SK-N-SH (cell line): ENCODE measurements at regions not wholly inside any gene's neighbourhood (a gene's known extent, or its start where the extent isn't known, plus 50 kb on each side); places are given as distances from the start of the nearest gene placed in this dataset.
A peak's percentile ranks its signal among the peaks of the same experiment; 100 is the strongest.

Experiments used
- CTCF ChIA-PET: fragments of 300-600, 350-600 bp; formaldehyde crosslinking; extraction: SDS; loops from one replicate; lab custom pipeline; 2021; lab: Yijun Ruan, JAX
- POLR2A ChIA-PET: fragments of 350-600 bp; sonication (Branson Sonifier 250); formaldehyde crosslinking; extraction: SDS; loops from one replicate; lab custom pipeline; 2020; ENCODE audit warnings: antibody characterized with exemption, inconsistent platforms; lab: Yijun Ruan, JAX
- DNase-seq: peaks from one replicate; pipeline ENCODE4 v3.0.0; 2012
- H2AFZ ChIP-seq: fragments of 200-600 bp; sonication (generic); 2 replicates; pipeline ENCODE4 v1.8.1; 2016; ENCODE audit warnings: antibody characterized with exemption, mild to moderate bottlenecking, low read depth
- H3F3A ChIP-seq: fragments of 200-600 bp; sonication (generic); replicated peaks from 2 replicates; pipeline ENCODE3; 2016; ENCODE audit warnings: antibody characterized with exemption, mild to moderate bottlenecking; ENCODE audit not compliant: insufficient read depth
- H3K27ac ChIP-seq, 2 experiments: fragments of 200-500 bp in 1 of 2; fragments of 200-600 bp in 1 of 2; sonication (Bioruptor generic) in 1 of 2; sonication (generic), shearing (Covaris generic) in 1 of 2; 2 replicates each; pipeline versions ENCODE4 v1.5.1 to v1.6.1; 2014 to 2016; ENCODE audit warnings: low read depth in 2 of 2, inconsistent platforms in 1 of 2, low read length in 1 of 2, mild to moderate bottlenecking in 1 of 2, mixed read lengths in 1 of 2
- H3K27me3 ChIP-seq: fragments of 200-600 bp; sonication (generic), shearing (Covaris generic); 2 replicates; pipeline ENCODE4 v1.6.1; 2016; ENCODE audit warnings: mixed run types; ENCODE audit not compliant: insufficient read depth
- H3K36me3 ChIP-seq, 2 experiments: fragments of 200-500 bp in 1 of 2; fragments of 200-600 bp in 1 of 2; sonication (Bioruptor generic) in 1 of 2; sonication (generic) in 1 of 2; replicated peaks in 1 of 2; 2 replicates each; pipeline versions ENCODE3 to v1.5.1; 2014 to 2016; ENCODE audit warnings: low read length in 1 of 2, mild to moderate bottlenecking in 1 of 2; ENCODE audit not compliant: insufficient read depth in 2 of 2, control insufficient read depth in 1 of 2
- H3K4me1 ChIP-seq, 2 experiments: fragments of 200-500 bp in 1 of 2; fragments of 200-600 bp in 1 of 2; sonication (Bioruptor generic) in 1 of 2; sonication (generic), shearing (Covaris generic) in 1 of 2; 2 replicates each; pipeline versions ENCODE4 v1.5.1 to v1.6.1; 2014 to 2016; ENCODE audit warnings: low read depth in 1 of 2, low read length in 1 of 2, mixed run types in 1 of 2; ENCODE audit not compliant: insufficient read depth in 2 of 2, control insufficient read depth in 1 of 2
- H3K4me2 ChIP-seq: fragments of 200-600 bp; sonication (generic), shearing (Covaris generic); 2 replicates; pipeline ENCODE4 v1.6.1; 2017; ENCODE audit warnings: mixed run types
- H3K4me3 ChIP-seq, 2 experiments: fragments of 200-500 bp in 1 of 2; fragments of 200-600 bp in 1 of 2; sonication (Bioruptor generic) in 1 of 2; sonication (generic), shearing (Covaris generic) in 1 of 2; 2 replicates each; pipeline versions ENCODE4 v1.5.1 to v1.8.1; 2014 to 2016; ENCODE audit warnings: low read depth in 2 of 2, inconsistent platforms in 1 of 2, low read length in 1 of 2, mild to moderate bottlenecking in 1 of 2, mixed read lengths in 1 of 2, moderate library complexity in 1 of 2
- H3K79me2 ChIP-seq: fragments of 200-600 bp; sonication (generic); 2 replicates; pipeline ENCODE4 v1.8.1; 2017; ENCODE audit warnings: mild to moderate bottlenecking; ENCODE audit not compliant: insufficient read depth
- H3K9ac ChIP-seq: fragments of 200-600 bp; sonication (generic); 2 replicates; pipeline ENCODE4 v1.6.1; 2017; ENCODE audit warnings: mixed run types
- H3K9me2 ChIP-seq: fragments of 200-600 bp; sonication (generic); 2 replicates; pipeline ENCODE4 v1.6.1; 2017; ENCODE audit warnings: mixed run types
- H3K9me3 ChIP-seq: fragments of 200-600 bp; sonication (generic); 2 replicates; pipeline ENCODE4 v1.6.1; 2017; ENCODE audit warnings: mixed run types, mild to moderate bottlenecking, moderate library complexity
- H4K20me1 ChIP-seq: fragments of 200-600 bp; sonication (generic); 2 replicates; pipeline ENCODE4 v1.6.1; 2017; ENCODE audit warnings: mild to moderate bottlenecking, mixed run types; ENCODE audit not compliant: insufficient read depth
- FOXJ3 ChIP-seq: sonication (generic); formaldehyde crosslinking; IDR thresholded peaks from 2 replicates; pipeline ENCODE4 v1.5.1; 2020; ENCODE audit warnings: mild to moderate bottlenecking, missing genetic modification reagents
- FOXM1 ChIP-seq: IDR thresholded peaks from 2 replicates; pipeline ENCODE4 v1.4.0; 2012; ENCODE audit warnings: low read depth, mild to moderate bottlenecking
- GABPA ChIP-seq: IDR thresholded peaks from 2 replicates; pipeline ENCODE4 v1.4.0; 2012; ENCODE audit warnings: low read depth, mild to moderate bottlenecking
- GATA2 ChIP-seq: sonication (generic); formaldehyde crosslinking; IDR thresholded peaks from 2 replicates; pipeline ENCODE4 v1.5.0; 2020; ENCODE audit warnings: mild to moderate bottlenecking, missing genetic modification reagents
- NFIC ChIP-seq: IDR thresholded peaks from 2 replicates; pipeline ENCODE4 v1.4.0; 2012; ENCODE audit warnings: borderline replicate concordance
- RAD21 ChIP-seq: IDR thresholded peaks from 2 replicates; pipeline ENCODE4 v1.6.1; 2012; ENCODE audit warnings: mild to moderate bottlenecking, low read length
- RCOR1 ChIP-seq: fragments of 150-350 bp; IDR thresholded peaks from 2 replicates; pipeline ENCODE4 v1.6.1; 2017; ENCODE audit warnings: antibody characterized with exemption, low read length
- RFX5 ChIP-seq: IDR thresholded peaks from 2 replicates; pipeline ENCODE4 v1.6.1; 2012; ENCODE audit warnings: mild to moderate bottlenecking, improper control_type of control experiment, low read length
- RXRA ChIP-seq: IDR thresholded peaks from 2 replicates; pipeline ENCODE4 v1.4.0; 2012; ENCODE audit warnings: low read depth, mild to moderate bottlenecking, borderline replicate concordance
- SMC3 ChIP-seq: IDR thresholded peaks from 2 replicates; pipeline ENCODE4 v1.6.1; 2012; ENCODE audit warnings: low read depth, low read length, improper control_type of control experiment
- TAF1 ChIP-seq: IDR thresholded peaks from 2 replicates; pipeline ENCODE4 v1.6.1; 2012; ENCODE audit warnings: low read depth, mild to moderate bottlenecking, low read length, moderate library complexity, borderline replicate concordance
- TCF12 ChIP-seq: IDR thresholded peaks from 2 replicates; pipeline ENCODE4 v1.4.0; 2012
- TEAD4 ChIP-seq: IDR thresholded peaks from 2 replicates; pipeline ENCODE4 v1.4.0; 2012; ENCODE audit warnings: mild to moderate bottlenecking, borderline replicate concordance; ENCODE audit not compliant: insufficient read depth
- WGBS: methylation state at CpG from one replicate; pipeline ENCODE4 v1.1.6; 2017; ENCODE audit warnings: low lambda C conversion rate; 5-methylcytosine and 5-hydroxymethylcytosine counted together
- TF ChIP-seq, protein P1 (sequence below): IDR thresholded peaks from 2 replicates; pipeline ENCODE4; 2012
- TF ChIP-seq, protein P2 (sequence below): fragments of 200-600 bp; sonication (generic); IDR thresholded peaks from 2 replicates; pipeline ENCODE4 v1.6.1; 2017; ENCODE audit warnings: antibody characterized with exemption, mild to moderate bottlenecking, moderate library complexity
- TF ChIP-seq, protein P3 (sequence below): fragments of 150-350 bp; IDR thresholded peaks from 2 replicates; pipeline ENCODE4 v1.6.1; 2017; ENCODE audit warnings: antibody characterized with exemption, low read length, low read depth, borderline replicate concordance

DNA sequence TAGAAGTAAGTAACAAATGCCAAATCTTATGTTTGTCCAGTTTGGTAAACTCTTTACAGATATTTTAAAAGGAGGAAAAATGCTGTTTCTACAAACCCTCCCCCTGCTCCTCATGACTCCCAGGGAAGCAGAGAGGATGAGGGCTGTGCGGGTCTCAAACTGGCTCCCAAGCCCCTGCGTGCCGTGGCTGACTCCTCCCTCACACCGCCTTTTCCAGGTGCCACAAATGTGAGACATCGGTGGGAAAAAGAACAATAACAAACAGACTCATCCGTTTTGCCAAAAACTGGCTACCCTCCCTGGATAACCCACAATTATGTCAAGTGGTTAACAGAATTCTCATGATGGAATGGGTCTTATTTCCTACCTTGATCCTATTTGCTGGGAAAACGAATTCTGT, 594.6 kb downstream of the PTPRU start:
- Histone ChIP-seq H4K20me1 (no peaks in the 10 kb centered on the region), H3K27me3 (no peaks in the 10 kb centered on the region), H3K4me2 (no peak overlapping the region), H3K9me3 (no peaks in the 10 kb centered on the region), H3K36me3 (no peaks in the 10 kb centered on the region), H3F3A (no peaks in the 10 kb centered on the region), H3K27ac (peak overlapping the region in 1 of 2 experiments; percentile 76; a peak in 2 of 4 replicates), H2AFZ (no peak overlapping the region), H3K4me1 (peaks cover 0 to 55% of the 10 kb centered on the region in 2 experiments; a peak in 2 of 4 replicates), H3K9ac (no peak overlapping the region), H3K4me3 (no peak overlapping the region), H3K9me2 (no peaks in the 10 kb centered on the region), H3K79me2 (no peaks in the 10 kb centered on the region)
- ChIA-PET CTCF (interaction anchor here (0.6 to 6.0 kb wide), 7 partner anchors 38 to 885 kb away, joined by 3 to 24 read pairs (median 3); no protein-coding TSS in a partner anchor), POLR2A (interaction anchor here (0.6 to 0.8 kb wide), 2 partner anchors 12 to 27 kb away, joined by 3 read pairs; no protein-coding TSS in a partner anchor)
- TF ChIP-seq TCF12: no peak
- WGBS: 49% methylated on average over 7 of the region's 7 CpGs
- no peak for DNase-seq

DNA sequence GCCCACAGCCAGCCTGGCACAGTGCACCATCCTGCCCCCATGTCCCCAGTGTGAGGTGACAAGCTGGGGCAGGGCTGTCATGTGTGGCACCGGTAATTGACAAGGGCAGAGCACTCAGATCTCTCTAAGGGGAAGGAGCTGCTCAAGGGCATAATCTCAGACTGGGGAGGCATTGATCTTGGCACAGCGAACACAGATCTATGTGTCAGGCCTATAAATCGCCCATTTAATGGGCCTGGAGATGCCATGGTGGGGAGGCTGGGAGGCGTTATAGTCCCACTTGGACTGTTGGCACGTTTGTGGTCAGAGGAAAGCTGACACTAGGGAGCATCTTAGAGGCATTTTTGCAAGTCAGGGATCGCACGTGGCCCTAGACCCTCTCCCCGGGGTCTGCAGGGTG, 594.1 kb downstream of the PTPRU start:
- no peaks in the 10 kb centered on the region for H3F3A ChIP-seq
- no peak overlapping the region for H3K9ac ChIP-seq
- no peak overlapping the region for H2AFZ ChIP-seq
- WGBS: 30% methylated on average over 8 of the region's 8 CpGs
- no peak overlapping the region for H3K4me2 ChIP-seq
- TF ChIP-seq, protein P1, sequence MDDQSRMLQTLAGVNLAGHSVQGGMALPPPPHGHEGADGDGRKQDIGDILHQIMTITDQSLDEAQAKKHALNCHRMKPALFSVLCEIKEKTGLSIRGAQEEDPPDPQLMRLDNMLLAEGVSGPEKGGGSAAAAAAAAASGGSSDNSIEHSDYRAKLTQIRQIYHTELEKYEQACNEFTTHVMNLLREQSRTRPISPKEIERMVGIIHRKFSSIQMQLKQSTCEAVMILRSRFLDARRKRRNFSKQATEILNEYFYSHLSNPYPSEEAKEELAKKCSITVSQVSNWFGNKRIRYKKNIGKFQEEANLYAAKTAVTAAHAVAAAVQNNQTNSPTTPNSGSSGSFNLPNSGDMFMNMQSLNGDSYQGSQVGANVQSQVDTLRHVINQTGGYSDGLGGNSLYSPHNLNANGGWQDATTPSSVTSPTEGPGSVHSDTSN: no peak
- TF ChIP-seq GABPA (no peak), SMC3 (no peak), RFX5 (no peak), FOXM1 (no peak), TAF1 (no peak), NFIC (no peak), GATA2 (CRISPR knock-in tag) (no peak), FOXJ3 (no peak), RXRA (no peak), RAD21 (no peak), TEAD4 (no peak), RCOR1 (no peak), TCF12 (no peak)
- TF ChIP-seq, protein P2, sequence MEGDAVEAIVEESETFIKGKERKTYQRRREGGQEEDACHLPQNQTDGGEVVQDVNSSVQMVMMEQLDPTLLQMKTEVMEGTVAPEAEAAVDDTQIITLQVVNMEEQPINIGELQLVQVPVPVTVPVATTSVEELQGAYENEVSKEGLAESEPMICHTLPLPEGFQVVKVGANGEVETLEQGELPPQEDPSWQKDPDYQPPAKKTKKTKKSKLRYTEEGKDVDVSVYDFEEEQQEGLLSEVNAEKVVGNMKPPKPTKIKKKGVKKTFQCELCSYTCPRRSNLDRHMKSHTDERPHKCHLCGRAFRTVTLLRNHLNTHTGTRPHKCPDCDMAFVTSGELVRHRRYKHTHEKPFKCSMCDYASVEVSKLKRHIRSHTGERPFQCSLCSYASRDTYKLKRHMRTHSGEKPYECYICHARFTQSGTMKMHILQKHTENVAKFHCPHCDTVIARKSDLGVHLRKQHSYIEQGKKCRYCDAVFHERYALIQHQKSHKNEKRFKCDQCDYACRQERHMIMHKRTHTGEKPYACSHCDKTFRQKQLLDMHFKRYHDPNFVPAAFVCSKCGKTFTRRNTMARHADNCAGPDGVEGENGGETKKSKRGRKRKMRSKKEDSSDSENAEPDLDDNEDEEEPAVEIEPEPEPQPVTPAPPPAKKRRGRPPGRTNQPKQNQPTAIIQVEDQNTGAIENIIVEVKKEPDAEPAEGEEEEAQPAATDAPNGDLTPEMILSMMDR: no peak
- TF ChIP-seq, protein P3, sequence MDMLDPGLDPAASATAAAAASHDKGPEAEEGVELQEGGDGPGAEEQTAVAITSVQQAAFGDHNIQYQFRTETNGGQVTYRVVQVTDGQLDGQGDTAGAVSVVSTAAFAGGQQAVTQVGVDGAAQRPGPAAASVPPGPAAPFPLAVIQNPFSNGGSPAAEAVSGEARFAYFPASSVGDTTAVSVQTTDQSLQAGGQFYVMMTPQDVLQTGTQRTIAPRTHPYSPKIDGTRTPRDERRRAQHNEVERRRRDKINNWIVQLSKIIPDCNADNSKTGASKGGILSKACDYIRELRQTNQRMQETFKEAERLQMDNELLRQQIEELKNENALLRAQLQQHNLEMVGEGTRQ: no peak
- no peaks in the 10 kb centered on the region for H3K9me3 ChIP-seq
- H3K4me3 ChIP-seq: no peak overlapping the region
- H3K4me1 ChIP-seq: peaks cover 0 to 52% of the 10 kb centered on the region in 2 experiments; a peak in 2 of 4 replicates
- H4K20me1 ChIP-seq: no peaks in the 10 kb centered on the region
- no peak for DNase-seq
- POLR2A ChIA-PET: interaction anchor here (0.6 to 0.8 kb wide), 2 partner anchors 11 to 26 kb away, joined by 3 read pairs; no protein-coding TSS in a partner anchor
- H3K9me2 ChIP-seq: no peaks in the 10 kb centered on the region
- H3K27me3 ChIP-seq: no peaks in the 10 kb centered on the region
- H3K27ac ChIP-seq: no peak overlapping the region; a peak in 1 of 4 replicates
- CTCF ChIA-PET: interaction anchor here (0.6 to 6.0 kb wide), 6 partner anchors 37 to 885 kb away, joined by 3 to 24 read pairs (median 3); no protein-coding TSS in a partner anchor
- H3K79me2 ChIP-seq: no peaks in the 10 kb centered on the region
- no peaks in the 10 kb centered on the region for H3K36me3 ChIP-seq
